ENCODE measurements at regions not wholly inside any gene's neighbourhood (a gene's known extent, or its start where the extent isn't known, plus 50 kb on each side); places are given as distances from the start of the nearest gene placed in this dataset.

DNA sequence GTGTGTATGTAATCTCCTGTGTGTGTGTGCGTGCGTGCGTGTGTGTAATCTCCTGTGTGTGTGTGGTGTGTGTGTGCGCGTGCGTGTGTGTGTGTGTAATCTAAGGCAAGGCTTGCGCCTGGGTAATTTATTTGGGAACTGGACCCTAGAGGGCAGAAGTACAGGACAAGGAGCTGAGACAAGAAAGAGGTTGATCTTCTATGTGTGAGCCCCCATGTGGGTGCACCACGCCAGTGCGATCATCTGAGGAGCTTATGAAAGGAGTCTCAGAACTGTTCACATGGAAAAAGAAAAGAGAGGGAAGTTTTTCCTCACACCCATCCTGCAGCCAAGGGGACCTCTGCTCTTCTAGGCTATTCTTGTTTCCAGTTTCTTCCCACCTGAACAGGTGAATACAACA, 220.1 kb upstream of the GGTLC1 start:
- no peaks in the 10 kb centered on the region for H3K4me1 ChIP-seq
- no peaks in the 10 kb centered on the region for H3K9me3 ChIP-seq
- no peak overlapping the region for H3K4me3 ChIP-seq (replicated peaks in 1 of 3)
- intact Hi-C loops (cut with DNase I), result no loop called here
- no peaks in the 10 kb centered on the region for H3K36me3 ChIP-seq
- WGBS, 2 donors, result 86 to 90% methylated on average over 7 to 9 of the region's 9 CpGs
- H3K27ac ChIP-seq, result no peak overlapping the region
- H3K27me3 ChIP-seq, result no peaks in the 10 kb centered on the region
- no peak for TF ChIP-seq POLR2A (IDR thresholded peaks at IDR 0.05)
- TF ChIP-seq, protein P1, sequence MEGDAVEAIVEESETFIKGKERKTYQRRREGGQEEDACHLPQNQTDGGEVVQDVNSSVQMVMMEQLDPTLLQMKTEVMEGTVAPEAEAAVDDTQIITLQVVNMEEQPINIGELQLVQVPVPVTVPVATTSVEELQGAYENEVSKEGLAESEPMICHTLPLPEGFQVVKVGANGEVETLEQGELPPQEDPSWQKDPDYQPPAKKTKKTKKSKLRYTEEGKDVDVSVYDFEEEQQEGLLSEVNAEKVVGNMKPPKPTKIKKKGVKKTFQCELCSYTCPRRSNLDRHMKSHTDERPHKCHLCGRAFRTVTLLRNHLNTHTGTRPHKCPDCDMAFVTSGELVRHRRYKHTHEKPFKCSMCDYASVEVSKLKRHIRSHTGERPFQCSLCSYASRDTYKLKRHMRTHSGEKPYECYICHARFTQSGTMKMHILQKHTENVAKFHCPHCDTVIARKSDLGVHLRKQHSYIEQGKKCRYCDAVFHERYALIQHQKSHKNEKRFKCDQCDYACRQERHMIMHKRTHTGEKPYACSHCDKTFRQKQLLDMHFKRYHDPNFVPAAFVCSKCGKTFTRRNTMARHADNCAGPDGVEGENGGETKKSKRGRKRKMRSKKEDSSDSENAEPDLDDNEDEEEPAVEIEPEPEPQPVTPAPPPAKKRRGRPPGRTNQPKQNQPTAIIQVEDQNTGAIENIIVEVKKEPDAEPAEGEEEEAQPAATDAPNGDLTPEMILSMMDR (IDR thresholded peaks at IDR 0.05), result no peak
- DNase-seq, result no peak

DNA sequence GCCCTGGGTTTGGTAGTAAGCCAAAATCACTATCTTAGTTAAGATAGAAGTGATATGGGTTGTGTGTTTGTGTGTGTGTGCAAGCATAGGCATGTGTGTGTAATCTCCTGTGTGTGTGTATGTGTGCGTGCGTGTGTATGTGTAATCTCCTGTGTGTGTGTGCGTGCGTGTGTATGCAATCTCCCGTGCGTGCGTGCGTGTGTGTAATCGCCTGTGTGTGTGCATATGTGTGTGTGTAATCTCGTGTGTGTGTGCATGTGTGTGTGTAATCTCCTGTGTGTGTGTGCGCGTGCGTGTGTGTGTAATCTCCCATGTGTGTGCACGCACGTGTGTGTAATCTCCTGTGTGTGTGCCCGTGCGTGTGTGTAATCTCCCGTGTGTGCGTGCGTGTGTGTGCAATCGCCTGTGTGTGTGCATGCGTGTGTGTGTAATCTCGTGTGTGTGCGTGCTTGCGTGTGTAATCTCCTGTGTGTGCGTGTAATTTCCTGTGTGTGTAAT, 219.3 kb upstream of the GGTLC1 start:
- H3K36me3 ChIP-seq, result no peaks in the 10 kb centered on the region
- WGBS, 2 donors, result 79 to 85% methylated on average over 24 to 26 of the region's 26 CpGs
- H3K4me1 ChIP-seq, result no peaks in the 10 kb centered on the region
- H3K9me3 ChIP-seq, result no peaks in the 10 kb centered on the region
- intact Hi-C loops (cut with DNase I), result no loop called here
- no peak overlapping the region for H3K4me3 ChIP-seq (replicated peaks in 1 of 3)
- TF ChIP-seq, protein P1 (IDR thresholded peaks at IDR 0.05), result no peak
- no peak for TF ChIP-seq POLR2A (IDR thresholded peaks at IDR 0.05)
- no peak for DNase-seq
- no peaks in the 10 kb centered on the region for H3K27me3 ChIP-seq
- no peak overlapping the region for H3K27ac ChIP-seq

DNA sequence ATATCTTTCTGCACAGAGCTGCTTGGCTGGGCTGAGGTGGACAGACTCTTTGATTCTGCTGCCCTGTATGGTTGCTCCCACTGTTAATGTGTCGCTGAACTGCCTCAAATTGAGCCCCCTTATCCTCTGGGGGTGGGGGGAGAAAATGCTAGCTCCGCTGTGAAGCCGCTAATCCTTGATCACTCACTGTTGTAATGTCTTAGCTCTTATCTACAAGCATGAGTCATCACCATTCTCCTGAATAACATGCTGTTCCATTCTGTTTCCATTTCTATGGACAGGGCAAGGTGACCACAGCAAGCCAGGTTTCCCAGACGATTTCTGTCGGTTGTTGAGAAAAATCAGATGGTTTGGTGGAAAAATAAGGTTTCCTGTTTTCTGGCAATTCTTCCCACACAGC, 218.4 kb upstream of the GGTLC1 start:
- DNase-seq, result no peak
- no peaks in the 10 kb centered on the region for H3K9me3 ChIP-seq
- no peak overlapping the region for H3K4me3 ChIP-seq (replicated peaks in 1 of 3)
- TF ChIP-seq, protein P1 (IDR thresholded peaks at IDR 0.05), result no peak
- TF ChIP-seq POLR2A (IDR thresholded peaks at IDR 0.05), result no peak
- WGBS, 2 donors, result 75 to 80% methylated on average over 5 of the region's 5 CpGs
- no peak overlapping the region for H3K27ac ChIP-seq
- intact Hi-C loops (cut with DNase I), result no loop called here
- no peaks in the 10 kb centered on the region for H3K4me1 ChIP-seq
- no peaks in the 10 kb centered on the region for H3K36me3 ChIP-seq
- no peaks in the 10 kb centered on the region for H3K27me3 ChIP-seq

DNA sequence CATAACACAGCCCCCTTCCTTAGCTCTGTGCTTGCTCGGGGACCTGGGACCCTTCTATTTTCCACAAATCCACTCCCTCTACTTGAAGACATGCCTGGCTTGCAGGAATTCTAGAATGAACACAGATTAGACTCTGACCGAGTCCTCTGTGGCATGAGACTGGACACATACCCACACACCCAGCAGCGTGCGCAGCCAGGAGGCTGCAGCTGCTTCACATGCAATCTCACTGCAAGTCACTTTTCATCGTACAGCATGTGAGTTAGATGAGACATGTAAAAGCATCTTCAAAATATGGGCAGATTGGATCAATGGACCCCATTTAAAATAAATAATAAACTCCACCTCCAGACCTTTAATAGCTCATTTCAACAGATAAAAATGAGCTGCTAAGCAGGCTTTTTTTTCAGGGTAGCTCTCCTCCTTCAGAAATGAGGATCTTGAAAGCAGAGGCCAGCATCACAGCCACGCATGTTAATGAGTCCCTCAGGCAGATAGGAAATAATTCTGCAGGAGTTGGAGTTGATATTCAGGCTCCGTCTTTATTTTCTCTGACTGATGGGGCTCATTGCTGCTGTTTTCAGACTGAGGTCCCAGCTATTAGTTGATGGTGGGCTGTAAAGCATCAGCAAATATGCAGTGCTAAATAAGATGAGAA, 215.1 kb upstream of the GGTLC1 start:
- no peak for TF ChIP-seq POLR2A (IDR thresholded peaks at IDR 0.05)
- TF ChIP-seq, protein P1 (IDR thresholded peaks at IDR 0.05), result no peak
- intact Hi-C loops (cut with DNase I), result no loop called here

DNA sequence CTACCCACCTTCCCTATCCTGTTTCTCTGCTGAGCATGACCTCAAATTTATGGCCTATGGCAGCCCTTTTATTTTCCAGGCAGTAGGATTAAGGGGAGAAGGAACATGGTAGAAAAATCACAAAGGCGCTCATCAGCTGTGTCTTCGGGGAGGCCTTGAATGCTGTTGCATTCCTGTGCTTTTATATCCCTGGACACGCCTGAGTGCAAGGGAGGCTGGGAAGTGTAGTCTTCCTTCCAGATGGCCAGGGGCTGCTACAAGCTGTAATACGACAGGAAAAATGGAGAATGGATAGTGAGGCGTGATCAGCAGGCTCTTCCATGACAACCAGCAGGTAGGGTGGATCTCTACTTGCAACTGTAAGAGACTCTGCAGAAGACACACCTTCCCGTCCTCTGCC, 210.9 kb upstream of the GGTLC1 start:
- 76 to 77% methylated on average over 6 of the region's 6 CpGs for WGBS, 2 donors
- Histone ChIP-seq H3K27me3 (no peaks in the 10 kb centered on the region), H3K27ac (no peak overlapping the region), H3K36me3 (no peaks in the 10 kb centered on the region), H3K4me3 (replicated peaks in 1 of 3) (no peak overlapping the region), H3K9me3 (no peaks in the 10 kb centered on the region), H3K4me1 (no peaks in the 10 kb centered on the region)
- DNase-seq, result no peak
- TF ChIP-seq, protein P1 (IDR thresholded peaks at IDR 0.05), result no peak
- TF ChIP-seq POLR2A (IDR thresholded peaks at IDR 0.05), result no peak
- intact Hi-C loops (cut with DNase I), result no loop called here

More for the DNA sequence above, 215.1 kb upstream of the GGTLC1 start:
- Histone ChIP-seq H3K27ac (no peak overlapping the region), H3K27me3 (no peaks in the 10 kb centered on the region), H3K4me1 (no peaks in the 10 kb centered on the region), H3K9me3 (no peaks in the 10 kb centered on the region), H3K36me3 (no peaks in the 10 kb centered on the region), H3K4me3 (replicated peaks in 1 of 3) (no peak overlapping the region)
- DNase-seq, result no peak
- WGBS, 2 donors, result 74 to 81% methylated on average over 7 of the region's 7 CpGs

Data from thyroid gland (tissue), 4 donors.